ENCODE measurements at regions not wholly inside any gene's neighbourhood (a gene's known extent, or its start where the extent isn't known, plus 50 kb on each side); places are given as distances from the start of the nearest gene placed in this dataset.
"Not testable (repeated sequence)": the region's sequence is repeated elsewhere in the genome, so short reads cannot be mapped to it uniquely, and the experiment has no call there.

- no peak for DNase-seq
These were observed 152.3 kb upstream of the MYRIP start for GRCh38 chr3:39657075-39657474.

DNA sequence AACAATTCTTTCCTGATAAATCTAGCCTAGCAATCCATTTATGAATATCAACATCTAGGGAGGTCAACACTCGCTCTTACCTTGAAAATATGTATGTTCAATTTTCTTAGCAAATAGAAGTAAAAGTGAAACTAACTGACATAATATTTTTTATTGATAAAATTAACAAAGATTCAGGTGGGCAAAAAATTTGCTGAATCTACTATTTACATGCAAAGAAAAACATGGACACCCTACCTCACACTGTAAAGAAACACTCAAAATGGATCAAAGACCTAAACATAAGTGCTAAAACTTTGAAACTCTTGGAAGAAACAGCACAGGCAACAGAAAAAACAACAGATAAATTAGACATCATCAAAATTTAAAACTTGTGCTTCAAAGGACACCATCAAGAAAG is 151.6 kb upstream of the MYRIP start:
- no peak for DNase-seq

- no peak for DNase-seq
These were observed 144.5 kb upstream of the MYRIP start for GRCh38 chr3:39664931-39665330.

GRCh38 chr3:39665441-39665840 is 144.0 kb upstream of the MYRIP start:
- DNase-seq: no peak

GRCh38 chr3:39668420-39668819 is 141.0 kb upstream of the MYRIP start:
- peak in 1 of 5 donors; percentile 21 for DNase-seq

- DNase-seq: no peak
These were observed 138.3 kb upstream of the MYRIP start for GRCh38 chr3:39671116-39671515.

- no peak for DNase-seq
These were observed 137.8 kb upstream of the MYRIP start for GRCh38 chr3:39671600-39671999.

- DNase-seq: no peak
These were observed 104.0 kb upstream of the MYRIP start for GRCh38 chr3:39705351-39705900.

GRCh38 chr3:39707314-39707909 is 102.0 kb upstream of the MYRIP start:
- DNase-seq: peak in 1 of 5 donors; percentile 3

GRCh38 chr3:39712413-39713048 is 96.9 kb upstream of the MYRIP start:
- DNase-seq: no peak

GRCh38 chr3:39713341-39713740 is 96.1 kb upstream of the MYRIP start:
- DNase-seq: not testable (repeated sequence)

DNA sequence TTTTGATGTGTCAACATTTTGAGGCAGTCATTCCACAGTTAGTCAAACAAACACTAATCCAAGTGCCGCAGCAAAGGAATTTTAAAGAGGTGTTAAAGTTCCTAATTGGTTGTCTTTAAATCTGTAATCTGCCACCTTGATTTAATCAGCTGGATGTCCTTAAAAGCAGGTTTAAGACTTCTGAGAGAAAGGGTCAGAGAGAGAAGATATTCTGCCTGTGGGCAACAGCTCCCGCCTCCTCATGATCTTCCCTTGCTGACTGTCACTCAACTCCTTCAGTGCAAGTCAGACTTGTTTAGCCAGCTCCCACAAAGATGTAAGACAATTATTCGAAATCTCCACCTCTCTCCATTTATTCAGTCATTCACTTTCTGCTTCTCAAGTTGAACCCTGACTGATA is 92.6 kb upstream of the MYRIP start:
- no peak for DNase-seq

- DNase-seq: no peak
These were observed 90.5 kb upstream of the MYRIP start for GRCh38 chr3:39718674-39719595.

DNA sequence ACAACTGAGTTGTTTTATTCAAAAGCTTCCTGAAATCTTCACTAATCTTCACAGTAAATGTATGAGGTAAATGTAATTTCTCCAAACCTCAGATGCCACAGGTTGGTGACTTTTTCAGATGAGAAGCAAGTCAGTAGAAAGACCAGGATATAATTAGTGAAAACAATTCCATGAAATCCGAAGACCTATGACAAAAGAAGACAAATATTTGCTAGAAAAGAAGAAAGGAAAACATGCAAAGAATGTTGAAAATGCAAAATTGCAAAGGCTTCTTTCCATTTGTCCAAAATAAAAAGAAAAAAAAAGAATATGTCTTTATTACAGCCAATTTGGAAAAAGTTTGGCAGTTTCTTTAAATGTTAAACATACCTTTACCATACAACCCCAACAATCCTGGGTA is 88.3 kb upstream of the MYRIP start:
- DNase-seq: no peak

GRCh38 chr3:39724233-39724846 is 85.1 kb upstream of the MYRIP start:
- no peak for DNase-seq

- no peak for DNase-seq
These were observed 84.1 kb upstream of the MYRIP start for GRCh38 chr3:39725321-39725720.

DNA sequence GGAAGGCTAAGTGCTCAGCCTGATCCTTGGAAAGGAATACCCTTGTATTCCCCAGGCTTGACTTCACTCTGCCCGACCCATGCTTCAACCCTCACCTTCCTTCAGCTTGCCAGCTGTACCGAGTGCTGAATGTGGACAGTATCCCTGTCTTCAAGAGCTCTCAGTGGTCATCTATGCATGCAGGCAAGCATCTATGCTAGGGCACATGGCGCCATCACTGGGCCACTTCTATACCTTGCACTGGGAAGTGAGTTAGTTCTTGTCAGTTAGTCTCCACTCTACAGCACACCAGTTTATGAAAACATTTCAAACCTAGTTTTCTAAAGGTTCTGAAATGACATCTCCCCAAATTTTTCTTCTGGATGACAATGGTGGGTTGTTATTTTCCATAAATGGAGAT is 82.0 kb upstream of the MYRIP start:
- no peak for DNase-seq

DNA sequence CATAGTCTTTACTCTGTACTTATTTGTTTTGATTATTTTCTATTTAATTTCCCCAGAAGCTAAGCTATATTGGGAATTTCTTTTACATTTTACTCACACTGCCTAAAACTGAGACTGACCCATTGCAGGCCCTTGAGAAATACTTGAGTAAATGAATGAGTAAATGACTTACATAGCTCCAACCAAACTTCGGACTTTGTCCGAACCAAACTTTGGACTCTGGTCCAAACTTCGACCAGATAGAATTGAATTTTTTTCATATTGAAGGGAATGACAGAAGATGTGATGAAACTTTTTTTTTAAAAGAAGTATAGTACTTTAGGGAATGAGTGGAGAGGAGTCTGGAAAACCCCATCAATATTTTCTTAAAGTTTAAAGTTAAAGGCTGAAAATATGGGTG is 75.6 kb upstream of the MYRIP start:
- no peak for DNase-seq

- DNase-seq: not testable (repeated sequence)
These were observed 69.8 kb upstream of the MYRIP start for GRCh38 chr3:39739658-39740057.

DNA sequence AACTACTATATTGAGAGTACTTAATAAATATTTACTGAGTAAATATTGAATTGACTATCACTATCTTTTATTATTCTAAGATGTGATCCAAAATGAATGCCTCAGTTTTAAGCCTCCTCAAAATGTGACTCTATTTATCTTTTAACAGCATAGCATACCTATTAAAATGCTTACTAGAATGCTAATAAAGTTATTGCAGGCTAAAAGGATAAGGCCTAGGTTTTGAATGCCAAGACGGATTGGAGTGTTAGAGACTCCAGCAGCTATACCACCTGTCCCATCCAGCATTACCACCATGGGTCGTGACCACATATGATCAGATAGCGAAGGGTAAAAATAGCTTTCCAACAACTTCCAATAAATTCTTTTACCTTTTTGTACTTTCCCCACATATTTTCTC is 64.7 kb upstream of the MYRIP start:
- DNase-seq: no peak

GRCh38 chr3:39748002-39748401 is 61.4 kb upstream of the MYRIP start:
- DNase-seq: no peak

DNA sequence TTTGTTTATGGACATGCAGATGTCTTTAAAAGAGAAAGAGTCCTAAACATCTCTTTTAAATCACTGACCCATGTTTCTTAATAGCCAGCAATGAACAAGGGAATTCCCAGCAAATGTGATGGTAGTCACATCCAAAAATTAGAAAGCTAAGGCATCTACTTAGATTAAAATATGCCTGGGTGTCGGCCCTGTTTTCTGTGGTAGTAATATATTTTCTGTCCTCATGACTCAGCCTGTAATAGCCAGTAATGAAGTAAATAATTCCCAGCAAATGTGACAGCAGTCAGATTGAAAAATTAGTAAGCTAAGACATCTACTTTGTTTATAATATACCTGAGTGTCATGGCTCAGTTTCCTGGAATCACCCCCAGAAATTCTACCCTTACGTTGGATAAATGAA is 60.6 kb upstream of the MYRIP start:
- DNase-seq: no peak

DNA sequence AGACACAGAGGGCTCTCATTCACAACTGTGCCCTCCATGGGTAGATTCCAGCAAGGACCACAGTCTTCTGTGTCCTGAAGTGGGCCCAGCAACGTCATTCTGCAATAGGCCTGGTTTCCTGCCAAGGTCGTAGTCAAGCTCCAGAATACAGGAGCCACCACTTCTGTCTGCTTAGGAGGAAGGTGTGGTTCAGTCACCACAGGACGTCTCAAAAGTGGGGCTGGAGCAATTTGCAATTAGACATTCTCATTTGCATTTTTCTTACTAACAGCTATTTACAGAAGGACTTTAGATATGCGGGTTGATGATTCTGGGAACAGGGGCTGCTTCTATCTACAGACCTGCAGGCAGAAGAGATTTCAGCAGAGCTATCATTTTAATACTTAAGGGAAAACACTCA is 58.7 kb upstream of the MYRIP start:
- no peak for DNase-seq

Data from T-helper 1 cell (primary cell).